PC-3 (cell line): ENCODE measurements at regions not wholly inside any gene's neighbourhood (a gene's known extent, or its start where the extent isn't known, plus 50 kb on each side); places are given as distances from the start of the nearest gene placed in this dataset.

Experiments
- ATAC-seq: fragments of 200-7000 bp; cut with Tn5 transposase; 2 replicates; pipeline ENCODE4 v1.9.1; 2020; ENCODE audit warnings: mild to moderate bottlenecking, moderate library complexity
- BruUV-seq: library from RNA; stranded (reverse); fragments of 400-500 nt; replicated peaks from 2 replicates; lab custom pipeline; 2021; lab: Mats Ljungman, UMichigan
- CTCF ChIA-PET: fragments of 300-600 bp; sonication (Branson Sonifier 250); formaldehyde crosslinking; loops from one replicate; lab custom pipeline; 2022; ENCODE audit warnings: antibody characterized with exemption; lab: Charles Lee
- POLR2A ChIA-PET: fragments of 300-600 bp; sonication (Branson Sonifier 250); formaldehyde crosslinking; loops from one replicate; lab custom pipeline; 2022; ENCODE audit warnings: antibody characterized with exemption; ENCODE audit not compliant: unreplicated experiment; lab: Charles Lee
- DNase-seq: peaks from one replicate; pipeline ENCODE4 v3.0.0-alpha.2; 2015
- H2AFZ ChIP-seq: fragments of 300-600 bp; sonication (generic); 2 replicates; pipeline ENCODE4 v1.6.0; 2016; ENCODE audit warnings: antibody characterized with exemption, low read length
- H3F3A ChIP-seq: fragments of 300-600 bp; sonication (generic); one replicate; pipeline ENCODE4 v1.6.0; 2017; ENCODE audit warnings: antibody characterized with exemption, low read length, control low read depth, mild to moderate bottlenecking; ENCODE audit not compliant: unreplicated experiment
- H3K27ac ChIP-seq: fragments of 300-600 bp; sonication (generic); 2 replicates; pipeline ENCODE4 v1.5.1; 2016; ENCODE audit warnings: mild to moderate bottlenecking, low read length
- H3K27me3 ChIP-seq: fragments of 300-600 bp; sonication (generic); 2 replicates; pipeline ENCODE4 v1.6.1; 2016; ENCODE audit warnings: low read length, mixed read lengths
- H3K36me3 ChIP-seq: fragments of 300-600 bp; sonication (generic); 2 replicates; pipeline ENCODE4 v1.6.1; 2016; ENCODE audit warnings: low read depth, mixed run types, low read length, mixed read lengths
- H3K4me1 ChIP-seq: fragments of 300-600 bp; sonication (generic); 2 replicates; pipeline ENCODE4 v1.5.1; 2016; ENCODE audit warnings: low read length; ENCODE audit not compliant: insufficient read depth
- H3K4me2 ChIP-seq: fragments of 300-600 bp; sonication (generic); 2 replicates; pipeline ENCODE4 v1.6.0; 2016; ENCODE audit warnings: low read length
- H3K4me3 ChIP-seq: fragments of 300-600 bp; sonication (generic); 2 replicates; pipeline ENCODE4 v1.5.1; 2016; ENCODE audit warnings: mild to moderate bottlenecking, low read length, mixed read lengths
- H3K79me2 ChIP-seq: fragments of 300-600 bp; sonication (generic); 2 replicates; pipeline ENCODE4 v1.6.1; 2017; ENCODE audit warnings: low read length, mixed read lengths
- H3K9ac ChIP-seq: fragments of 300-600 bp; sonication (generic); 2 replicates; pipeline ENCODE4 v1.6.0; 2016; ENCODE audit warnings: mild to moderate bottlenecking, low read length
- H3K9me2 ChIP-seq: fragments of 300-600 bp; sonication (generic); replicated peaks from 2 replicates; pipeline ENCODE4 v1.6.1; 2016; ENCODE audit warnings: mixed run types, low read length, mixed read lengths
- H3K9me3 ChIP-seq: fragments of 300-600 bp; sonication (generic); 2 replicates; pipeline ENCODE4 v1.6.1; 2016; ENCODE audit warnings: low read length, mixed read lengths
- H4K20me1 ChIP-seq: fragments of 300-600 bp; sonication (generic); 2 replicates; pipeline ENCODE4 v1.6.1; 2016; ENCODE audit warnings: low read length, mixed read lengths
- EZH2 ChIP-seq: fragments of 300-600 bp; sonication (generic); IDR thresholded peaks from one replicate; pipeline ENCODE4 v1.6.1; 2017; ENCODE audit warnings: antibody characterized with exemption, mild to moderate bottlenecking, low read length; ENCODE audit not compliant: unreplicated experiment
- EZH2phosphoT487 ChIP-seq: fragments of 300-600 bp; sonication (generic); IDR thresholded peaks from 2 replicates; pipeline ENCODE4 v1.6.1; 2018; ENCODE audit warnings: mild to moderate bottlenecking, antibody characterized with exemption, low read length, borderline replicate concordance
- intact Hi-C: fragments of 100-400 bp; cut with micrococcal nuclease; formaldehyde crosslinking; loops from 2 replicates; pipeline ENCODE4 v1.9.0; 2023
- TF ChIP-seq, protein P1 (sequence below): fragments of 300-600 bp; sonication (generic); conservative IDR thresholded peaks from 2 replicates; pipeline ENCODE4 v1.5.1; 2017; ENCODE audit warnings: antibody characterized with exemption, low read depth, mild to moderate bottlenecking, low read length

DNA sequence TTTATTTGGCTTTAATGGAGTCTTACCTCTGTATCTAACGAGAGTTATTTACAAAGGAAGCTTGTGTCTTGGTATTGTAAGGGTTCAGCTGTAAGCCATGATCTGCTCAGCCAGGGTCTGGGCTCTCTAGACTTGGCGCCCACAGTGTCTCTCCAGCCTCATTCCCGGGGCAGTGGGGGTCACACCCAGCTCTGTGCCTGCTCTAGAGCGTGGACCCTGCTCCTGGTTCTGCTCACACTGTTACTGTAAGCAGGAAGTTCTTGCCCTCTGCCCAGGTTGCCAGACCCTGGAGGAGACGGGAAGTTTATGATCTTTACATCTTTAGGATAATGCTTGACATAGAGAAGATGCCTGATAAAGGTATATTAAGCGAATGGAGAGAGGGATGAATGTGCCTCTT lies 235.7 kb downstream of the PTTG2 start:
- Histone ChIP-seq H2AFZ (no peak overlapping the region), H3K79me2 (no peaks in the 10 kb centered on the region), H3K9me3 (no peaks in the 10 kb centered on the region), H3K9ac (no peak overlapping the region), H4K20me1 (no peaks in the 10 kb centered on the region), H3K36me3 (no peaks in the 10 kb centered on the region), H3K9me2 (no peaks in the 10 kb centered on the region), H3K27me3 (no peaks in the 10 kb centered on the region), H3K4me1 (peaks cover 3% of the 10 kb centered on the region), H3K4me3 (no peak overlapping the region), H3K27ac (no peak overlapping the region), H3K4me2 (no peak overlapping the region), H3F3A (no peaks in the 10 kb centered on the region)
- ChIA-PET POLR2A (no interaction called here), CTCF (no interaction called here)
- ATAC-seq, result no peak
- no peak for DNase-seq
- BruUV-seq, result no TSS peak
- intact Hi-C loops, result no loop called here
- TF ChIP-seq, protein P1, sequence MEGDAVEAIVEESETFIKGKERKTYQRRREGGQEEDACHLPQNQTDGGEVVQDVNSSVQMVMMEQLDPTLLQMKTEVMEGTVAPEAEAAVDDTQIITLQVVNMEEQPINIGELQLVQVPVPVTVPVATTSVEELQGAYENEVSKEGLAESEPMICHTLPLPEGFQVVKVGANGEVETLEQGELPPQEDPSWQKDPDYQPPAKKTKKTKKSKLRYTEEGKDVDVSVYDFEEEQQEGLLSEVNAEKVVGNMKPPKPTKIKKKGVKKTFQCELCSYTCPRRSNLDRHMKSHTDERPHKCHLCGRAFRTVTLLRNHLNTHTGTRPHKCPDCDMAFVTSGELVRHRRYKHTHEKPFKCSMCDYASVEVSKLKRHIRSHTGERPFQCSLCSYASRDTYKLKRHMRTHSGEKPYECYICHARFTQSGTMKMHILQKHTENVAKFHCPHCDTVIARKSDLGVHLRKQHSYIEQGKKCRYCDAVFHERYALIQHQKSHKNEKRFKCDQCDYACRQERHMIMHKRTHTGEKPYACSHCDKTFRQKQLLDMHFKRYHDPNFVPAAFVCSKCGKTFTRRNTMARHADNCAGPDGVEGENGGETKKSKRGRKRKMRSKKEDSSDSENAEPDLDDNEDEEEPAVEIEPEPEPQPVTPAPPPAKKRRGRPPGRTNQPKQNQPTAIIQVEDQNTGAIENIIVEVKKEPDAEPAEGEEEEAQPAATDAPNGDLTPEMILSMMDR, result no peak
- TF ChIP-seq EZH2, result no peak
- no peak for TF ChIP-seq EZH2phosphoT487

DNA sequence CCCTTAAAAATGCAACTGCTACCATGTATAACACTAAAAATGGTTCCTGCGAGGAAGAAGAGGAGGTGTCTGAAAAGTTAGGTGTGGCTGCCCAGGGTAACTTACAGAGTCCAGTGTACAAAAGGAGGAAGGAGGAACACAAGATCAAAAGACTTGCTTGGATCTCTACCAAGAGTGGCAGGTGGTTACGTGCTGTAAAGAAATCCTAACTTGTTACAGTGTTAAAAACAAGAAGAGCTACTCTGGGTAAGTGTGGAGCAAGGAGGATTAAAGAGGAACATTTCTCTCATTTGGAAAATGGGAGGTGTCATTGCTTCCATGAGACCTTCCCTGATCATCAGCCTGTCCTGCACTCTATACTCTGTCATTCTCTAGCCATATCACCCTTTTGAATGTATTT lies 242.0 kb downstream of the PTTG2 start:
- no peak for DNase-seq
- Histone ChIP-seq H3K4me3 (no peak overlapping the region), H3K9me3 (no peaks in the 10 kb centered on the region), H3K27me3 (no peaks in the 10 kb centered on the region), H3K4me1 (no peaks in the 10 kb centered on the region), H3K79me2 (no peaks in the 10 kb centered on the region), H3K27ac (no peak overlapping the region), H3K9me2 (no peaks in the 10 kb centered on the region), H3K9ac (no peak overlapping the region), H3K4me2 (no peak overlapping the region), H2AFZ (no peak overlapping the region), H4K20me1 (no peaks in the 10 kb centered on the region), H3K36me3 (no peaks in the 10 kb centered on the region), H3F3A (no peaks in the 10 kb centered on the region)
- POLR2A ChIA-PET, result no interaction called here
- ATAC-seq, result no peak
- no TSS peak for BruUV-seq
- TF ChIP-seq, protein P1, result no peak
- TF ChIP-seq EZH2 (no peak), EZH2phosphoT487 (no peak)
- intact Hi-C loops, result no loop called here
- CTCF ChIA-PET, result no interaction called here

DNA sequence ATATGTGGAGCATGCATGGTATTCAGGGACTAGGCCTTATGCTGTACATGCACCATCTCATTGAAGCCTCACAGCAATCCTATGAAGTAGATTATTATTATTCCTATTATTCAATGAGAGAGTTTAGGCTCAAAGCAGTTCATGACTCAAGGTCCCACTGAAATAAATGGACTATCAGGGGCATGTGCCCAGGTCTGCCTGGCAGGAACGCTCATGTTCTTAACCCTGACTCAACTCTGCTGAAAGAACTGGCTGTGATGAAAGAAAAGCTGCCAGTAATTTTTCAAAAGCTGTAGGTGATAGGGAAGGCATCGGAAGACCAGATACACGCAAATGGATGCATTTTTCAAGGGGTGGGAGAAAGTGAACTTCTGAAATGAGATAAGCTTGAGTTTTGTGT lies 243.4 kb downstream of the PTTG2 start:
- Histone ChIP-seq H3K9ac (no peak overlapping the region), H3F3A (no peaks in the 10 kb centered on the region), H3K4me2 (no peak overlapping the region), H4K20me1 (no peaks in the 10 kb centered on the region), H3K79me2 (no peaks in the 10 kb centered on the region), H3K4me1 (no peaks in the 10 kb centered on the region), H3K4me3 (no peak overlapping the region), H3K27me3 (no peaks in the 10 kb centered on the region), H2AFZ (no peak overlapping the region), H3K9me2 (no peaks in the 10 kb centered on the region), H3K27ac (no peak overlapping the region), H3K36me3 (no peaks in the 10 kb centered on the region), H3K9me3 (no peaks in the 10 kb centered on the region)
- ATAC-seq (no peak), DNase-seq (no peak)
- no TSS peak for BruUV-seq
- intact Hi-C loops, result no loop called here
- no peak for TF ChIP-seq EZH2
- no peak for TF ChIP-seq EZH2phosphoT487
- TF ChIP-seq, protein P1, result no peak
- ChIA-PET CTCF (no interaction called here), POLR2A (no interaction called here)
